Activated naive CD4-positive, alpha-beta T cell treated with Interleukin-2 at 50 U/mL for 16 hours (primary cell): ENCODE measurements at regions not wholly inside any gene's neighbourhood (a gene's known extent, or its start where the extent isn't known, plus 50 kb on each side); places are given as distances from the start of the nearest gene placed in this dataset.
A peak's percentile ranks its signal among the peaks of the same experiment; 100 is the strongest.
"Not testable (repeated sequence)": the region's sequence is repeated elsewhere in the genome, so short reads cannot be mapped to it uniquely, and the experiment has no call there.

Experiments
- DNase-seq: peaks from one replicate; pipeline ENCODE4 v3.0.0-alpha.2; 2020

DNA sequence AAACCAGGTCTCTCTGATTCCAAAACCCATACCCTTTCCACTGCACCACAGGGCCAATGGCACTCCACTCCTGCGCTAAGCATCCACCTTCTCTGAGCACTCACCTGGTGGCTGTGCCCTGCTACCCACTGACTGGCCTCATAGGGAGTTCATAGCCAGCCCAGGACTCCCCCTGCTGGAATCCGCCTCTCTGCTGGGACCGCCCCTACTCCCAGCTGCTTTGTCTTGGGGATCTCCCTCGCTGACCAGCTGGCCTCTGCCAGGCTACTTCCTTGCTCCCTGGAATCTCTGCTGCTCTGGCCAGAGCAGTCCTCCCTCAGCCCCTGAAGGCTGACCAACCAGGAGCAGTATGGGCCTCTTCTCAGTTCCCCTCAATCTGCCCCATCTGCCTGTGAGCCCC lies 129.7 kb downstream of the FAXC start:
- DNase-seq = no peak

DNA sequence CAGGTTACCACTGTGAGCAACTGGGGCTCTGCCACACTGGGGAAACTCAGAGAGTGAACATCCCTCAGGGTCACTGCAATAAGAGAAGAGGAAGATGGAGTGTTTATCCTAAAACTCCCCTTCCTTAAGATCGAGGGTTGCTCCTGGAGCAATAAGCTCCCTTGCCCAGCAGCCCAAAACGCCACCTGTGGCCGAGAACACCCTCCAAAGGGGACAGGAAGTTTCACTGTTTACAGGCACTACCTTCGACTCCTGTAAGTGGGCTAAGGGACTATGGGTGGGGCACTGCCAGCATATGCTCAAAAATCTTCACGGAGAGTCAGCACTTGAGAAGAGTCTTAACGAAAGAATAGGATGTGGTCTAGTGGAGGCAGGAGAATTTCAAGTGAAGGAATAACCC lies 132.5 kb downstream of the FAXC start:
- no peak for DNase-seq

DNA sequence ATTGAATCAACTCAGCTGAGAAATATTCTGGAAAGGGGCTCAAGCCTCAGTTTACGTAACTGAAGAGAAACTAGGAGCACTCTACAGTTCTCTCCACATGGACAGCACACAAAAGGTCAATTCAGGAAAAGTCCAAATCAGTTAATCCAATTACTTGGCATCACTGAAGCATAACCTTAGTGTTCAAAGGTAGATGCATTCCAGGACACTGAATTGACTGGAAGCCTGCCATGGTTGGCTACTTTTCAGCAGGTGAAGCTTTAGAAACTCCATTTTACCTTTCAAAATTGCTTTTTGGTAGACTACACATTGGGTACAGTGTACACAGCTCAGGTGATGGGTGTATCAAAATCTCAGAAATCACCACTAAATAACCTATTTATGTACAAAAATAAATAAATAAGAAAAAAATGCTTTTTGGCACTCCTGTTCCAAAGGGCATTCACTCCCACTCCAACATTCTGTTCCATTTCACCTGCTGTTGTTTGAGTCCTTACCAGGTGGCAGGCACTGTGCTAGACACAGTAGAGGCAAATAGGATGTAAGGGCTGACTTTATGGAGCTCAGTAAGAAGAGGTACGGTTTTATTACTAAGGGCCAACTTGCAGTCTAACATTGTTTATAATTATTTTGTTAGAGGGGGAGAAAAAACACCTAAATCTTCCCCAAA lies 153.4 kb downstream of the FAXC start:
- DNase-seq = no peak

DNA sequence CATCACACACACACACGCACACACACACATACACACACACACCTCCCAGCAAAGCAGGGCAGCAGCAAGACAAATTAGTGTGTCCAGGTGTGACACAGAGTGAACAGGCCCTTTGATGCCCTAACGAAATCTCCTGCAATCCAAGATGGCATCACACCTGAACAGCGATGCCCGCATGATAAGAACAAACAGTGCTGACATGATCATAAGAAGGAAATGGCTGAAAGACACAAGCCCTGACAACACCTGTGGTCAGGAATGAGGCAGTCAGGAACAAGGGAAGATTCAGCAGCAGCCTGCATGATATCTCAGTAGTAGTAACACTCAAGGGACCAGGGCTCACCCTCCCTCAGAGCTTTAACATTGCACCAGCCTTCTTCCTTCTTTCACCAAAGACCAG lies 156.9 kb downstream of the FAXC start:
- DNase-seq = no peak

DNA sequence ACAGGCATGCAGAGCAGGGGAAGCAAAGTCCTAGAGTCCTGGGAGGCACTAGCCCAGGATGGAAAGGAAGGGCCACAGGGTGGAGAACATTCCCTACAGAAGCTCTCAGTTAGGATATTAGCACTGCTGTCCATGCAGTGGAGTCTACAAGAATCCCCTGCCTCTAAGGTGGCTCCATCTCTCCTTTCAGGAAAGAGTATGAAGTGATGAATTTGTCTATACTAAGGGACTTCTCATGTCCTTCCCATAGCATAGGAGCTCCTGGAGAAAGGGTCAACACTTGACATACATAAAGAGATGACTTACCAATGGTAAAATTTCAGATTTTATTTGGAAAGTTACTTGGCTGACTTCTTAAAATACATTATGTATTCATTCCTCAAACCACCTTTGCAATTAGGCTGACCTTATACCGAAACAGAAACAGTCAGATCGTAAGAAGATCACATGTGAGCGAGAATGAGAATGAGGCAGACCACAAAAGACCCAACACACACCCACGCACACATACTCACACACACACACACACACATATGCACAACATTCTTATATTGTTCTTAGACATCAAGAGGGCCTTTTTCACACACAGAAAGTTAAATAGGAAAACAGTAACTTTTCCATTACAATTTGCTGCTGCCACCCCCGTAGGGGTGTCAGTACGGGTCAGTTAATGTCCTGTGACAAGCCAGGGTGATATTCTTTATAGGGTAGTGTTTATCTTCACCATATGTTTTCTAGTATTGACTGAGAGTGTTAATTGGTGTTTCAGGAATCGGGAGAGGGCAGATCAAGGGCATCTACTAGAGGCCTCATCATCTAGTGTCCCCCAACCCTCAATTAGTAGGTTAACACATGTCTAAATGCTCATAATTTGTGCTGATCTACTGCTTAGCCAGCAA lies 159.4 kb downstream of the FAXC start:
- DNase-seq = peak; percentile 18

DNA sequence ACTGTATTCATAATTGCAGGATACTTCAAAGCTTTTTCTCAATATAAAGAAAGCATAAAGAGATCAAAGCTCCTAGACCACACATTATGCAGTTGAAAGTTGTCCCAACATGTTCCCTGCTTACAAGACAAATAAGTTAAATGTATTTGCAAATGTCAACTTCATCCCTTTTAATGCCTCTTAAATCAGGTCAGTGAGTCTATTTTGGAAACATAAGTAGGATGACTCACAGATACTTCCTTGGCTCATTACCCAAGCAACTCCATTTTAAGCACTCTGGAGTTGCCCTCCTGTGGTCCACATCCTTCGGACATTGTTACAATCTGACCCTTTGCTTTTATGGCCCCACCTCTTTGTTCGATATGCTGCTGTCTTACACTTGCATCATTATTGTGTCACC lies 162.0 kb downstream of the FAXC start:
- DNase-seq = no peak

DNA sequence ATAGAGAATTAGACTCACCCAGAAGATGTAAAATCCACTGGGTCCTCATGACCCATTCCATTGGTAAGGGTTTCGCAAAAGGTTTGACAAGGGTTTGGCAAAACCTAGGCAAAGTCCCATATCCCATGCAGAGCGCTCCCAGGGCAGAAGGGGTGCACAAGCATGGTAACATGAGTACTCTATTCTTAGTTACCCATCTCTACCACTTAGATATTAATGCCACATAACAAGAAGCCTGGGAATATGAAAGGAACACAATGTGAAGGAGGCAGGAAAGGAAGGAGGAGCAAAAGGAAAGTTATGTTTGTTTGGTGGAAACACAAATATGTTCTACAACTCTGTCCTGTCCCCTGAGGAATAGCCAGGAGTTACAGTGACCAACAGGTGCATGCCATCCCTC lies 163.1 kb downstream of the FAXC start:
- no peak for DNase-seq

DNA sequence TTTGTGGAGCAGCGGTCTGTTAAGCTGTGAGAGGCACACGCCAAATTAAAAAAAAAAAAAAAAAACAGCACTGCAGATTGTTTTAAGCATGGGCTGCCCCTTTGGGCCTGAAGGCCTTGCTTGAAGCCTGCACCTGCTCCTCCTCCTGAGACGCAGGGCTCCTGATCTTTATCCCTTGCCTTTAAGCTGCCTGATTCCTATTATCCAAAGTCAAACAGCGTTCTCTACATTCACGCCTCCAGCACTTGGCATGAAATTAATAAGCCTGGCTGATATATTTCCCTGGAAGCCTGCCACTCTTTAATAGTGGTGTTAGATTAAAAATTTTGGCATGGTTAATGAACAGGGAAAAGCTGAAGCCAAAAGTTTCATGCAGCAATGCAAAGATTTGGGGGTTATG lies 163.9 kb downstream of the FAXC start:
- DNase-seq = no peak

DNA sequence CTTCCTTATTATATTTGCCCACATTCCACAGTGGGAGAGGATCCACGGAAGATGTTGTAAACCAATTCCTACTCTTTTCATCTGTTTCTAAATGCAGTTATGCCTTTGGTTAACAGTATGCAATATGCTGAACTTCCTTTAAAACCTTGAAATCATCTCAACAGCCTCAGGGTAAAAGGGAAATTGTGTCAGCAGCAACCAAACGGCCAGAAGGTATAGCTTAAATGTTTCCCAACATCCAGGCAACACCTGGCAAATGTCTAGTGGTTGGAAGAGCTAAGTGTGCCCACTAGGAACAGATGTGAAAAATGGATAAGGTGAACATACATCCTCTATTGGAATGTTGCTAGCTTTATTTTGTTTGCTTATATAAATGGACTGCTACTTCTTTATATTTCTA lies 164.8 kb downstream of the FAXC start:
- DNase-seq = no peak

DNA sequence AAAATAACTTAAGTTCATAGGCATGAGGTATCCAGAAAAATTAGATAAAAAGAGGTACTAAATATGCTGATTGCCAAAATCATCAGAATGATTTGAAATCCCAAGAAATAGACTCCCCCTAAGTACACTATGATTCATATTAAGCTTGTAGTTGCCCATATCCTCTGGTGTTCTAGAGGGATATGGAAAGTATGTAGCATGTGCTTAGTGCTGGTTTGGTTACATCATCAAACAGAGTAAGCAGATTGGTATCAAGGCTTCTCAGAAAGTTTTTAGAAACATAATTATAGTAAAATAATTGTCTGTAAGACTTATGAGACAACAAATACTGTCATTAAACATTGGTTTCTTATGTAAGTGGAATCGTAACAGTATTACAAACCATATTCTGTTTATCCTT lies 166.4 kb downstream of the FAXC start:
- no peak for DNase-seq

DNA sequence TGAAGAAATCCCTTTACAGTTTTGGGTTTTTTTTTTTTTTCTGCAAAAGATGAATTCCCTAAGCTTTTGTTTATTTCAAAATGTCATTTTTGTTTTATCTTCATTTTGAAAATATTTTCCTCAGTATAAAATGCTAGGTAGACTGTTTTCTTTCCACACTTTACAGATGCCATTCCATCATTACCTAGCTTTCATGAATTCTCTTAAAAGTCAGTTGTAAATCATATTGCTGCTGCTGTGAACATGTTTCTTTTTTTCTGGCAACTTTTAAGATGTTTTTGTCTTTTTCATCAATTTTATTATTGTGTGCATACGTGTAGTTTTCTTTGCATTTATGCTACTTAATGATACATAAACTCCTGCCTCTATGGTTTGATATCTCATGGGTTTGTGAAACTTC lies 168.3 kb downstream of the FAXC start:
- DNase-seq = no peak

DNA sequence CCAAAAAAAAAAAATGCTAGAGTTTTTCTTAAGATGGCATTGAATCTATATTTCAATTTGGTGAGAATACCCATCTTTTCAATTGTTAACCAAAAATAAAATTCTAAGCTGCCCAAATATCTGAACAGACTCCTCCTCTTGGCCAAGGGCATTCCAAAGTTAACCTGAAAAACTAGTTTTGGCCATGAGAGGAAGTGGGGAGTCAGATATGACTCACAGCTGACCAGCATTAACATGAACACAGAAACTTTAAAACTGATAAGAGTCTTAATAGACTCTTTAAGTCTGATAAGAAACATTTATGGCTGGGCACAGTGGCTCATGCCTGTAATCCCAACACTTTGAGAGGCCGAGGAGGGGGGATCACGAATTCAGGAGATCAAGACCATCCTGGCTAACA lies 171.3 kb downstream of the FAXC start:
- no peak for DNase-seq

DNA sequence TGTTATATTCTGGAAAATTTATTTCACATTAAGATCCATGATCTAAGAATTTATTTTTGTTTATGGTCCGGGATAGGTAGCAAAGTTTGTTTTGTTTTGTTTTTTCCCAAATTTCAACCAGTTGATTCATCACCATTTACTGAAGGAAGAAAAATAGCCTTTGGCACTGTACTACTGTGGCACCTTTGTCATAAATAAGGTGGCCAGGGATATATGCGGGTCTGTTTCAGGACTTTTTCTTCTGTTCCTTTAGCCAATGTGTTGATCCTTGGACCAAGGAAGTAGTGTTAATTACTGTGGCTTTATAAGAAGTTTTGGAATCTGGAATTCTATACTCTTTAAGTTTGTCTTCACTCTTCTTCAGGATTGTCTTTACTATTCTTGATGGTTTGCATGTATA lies 171.7 kb downstream of the FAXC start:
- DNase-seq = no peak

DNA sequence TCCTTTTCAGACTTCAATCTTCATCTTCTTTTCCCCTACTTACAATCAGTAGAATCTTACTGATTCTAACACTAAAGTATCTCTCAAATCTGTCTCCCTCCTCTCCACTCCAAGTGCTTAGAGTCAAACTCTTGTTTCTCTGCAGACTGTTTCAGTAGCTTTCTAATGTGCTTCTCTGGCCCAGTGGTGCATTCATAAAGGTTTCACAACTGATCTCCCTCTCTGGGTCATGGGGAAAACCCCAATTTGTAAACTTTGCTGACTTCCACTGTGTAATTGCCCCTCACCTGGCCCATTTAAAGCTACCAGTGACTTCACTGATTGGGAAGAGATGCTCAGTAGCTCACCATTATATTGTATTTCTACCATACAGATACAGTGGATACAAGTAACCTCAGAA lies 183.6 kb downstream of the FAXC start:
- no peak for DNase-seq

DNA sequence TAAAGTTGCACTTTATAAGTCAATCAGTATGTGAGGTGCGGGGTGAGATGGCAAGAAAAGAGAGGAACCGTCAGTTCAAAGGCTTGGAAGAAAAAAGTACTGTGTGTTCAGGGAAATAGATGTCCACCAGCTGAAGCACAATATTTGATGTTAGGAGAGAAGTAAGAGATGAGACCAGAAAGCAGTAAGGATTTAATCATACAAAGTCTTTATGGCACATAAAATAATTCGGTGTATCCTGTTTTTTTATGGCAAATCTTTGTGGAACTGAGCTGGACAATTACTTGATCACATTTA lies 197.2 kb downstream of the FAXC start:
- DNase-seq = no peak

DNA sequence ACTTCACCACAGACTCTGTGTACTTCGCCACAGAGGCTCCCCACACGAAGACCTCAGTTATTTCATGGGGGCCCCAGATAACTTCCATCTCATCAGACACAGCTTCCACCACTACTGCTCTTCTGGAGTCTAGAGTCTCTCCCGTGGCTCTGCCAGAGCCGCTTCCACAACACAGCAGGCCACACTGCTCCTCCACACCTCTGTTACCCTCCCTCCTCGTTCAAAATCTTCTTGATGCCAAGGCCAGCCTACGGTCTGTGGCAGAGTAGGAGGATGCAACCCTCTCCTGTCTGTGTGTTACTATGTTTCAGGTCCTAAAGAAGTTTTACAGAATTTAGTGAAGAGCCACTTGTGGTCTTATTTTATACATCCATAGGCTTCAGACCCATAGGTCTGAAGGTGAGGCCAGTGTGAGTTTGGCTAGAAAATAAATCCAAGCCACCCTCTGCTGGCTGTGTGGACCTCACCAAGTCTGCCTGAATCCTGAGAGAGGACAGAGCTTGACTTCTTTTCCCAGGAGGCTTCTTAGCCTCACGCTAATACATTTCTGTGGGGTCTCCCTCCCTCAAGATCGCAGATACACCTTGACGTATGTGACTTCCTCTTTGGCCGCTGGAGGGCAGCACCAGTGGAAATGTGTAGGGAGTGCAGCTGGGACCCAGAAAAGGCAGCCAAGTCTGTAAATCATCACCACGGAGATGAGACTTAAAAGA lies 197.7 kb downstream of the FAXC start:
- peak; percentile 28 for DNase-seq

DNA sequence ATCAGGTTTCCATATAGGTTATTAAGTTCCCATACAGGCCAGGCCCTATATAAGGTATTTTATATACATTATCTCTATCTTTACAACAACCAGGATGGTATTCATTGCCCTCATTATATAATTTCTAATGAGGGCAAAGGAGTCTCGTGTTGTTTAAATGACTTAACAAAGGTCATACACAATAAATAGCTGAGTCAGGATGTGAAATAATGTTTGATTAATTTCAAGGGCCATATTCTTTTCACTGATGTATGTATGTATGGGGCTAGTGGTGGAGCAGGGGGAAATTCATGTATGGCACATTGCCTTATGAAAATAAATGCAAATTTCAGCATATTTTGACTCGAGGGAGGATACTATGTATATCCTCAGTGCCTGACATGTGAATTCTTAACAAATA lies 200.7 kb downstream of the FAXC start:
- no peak for DNase-seq

DNA sequence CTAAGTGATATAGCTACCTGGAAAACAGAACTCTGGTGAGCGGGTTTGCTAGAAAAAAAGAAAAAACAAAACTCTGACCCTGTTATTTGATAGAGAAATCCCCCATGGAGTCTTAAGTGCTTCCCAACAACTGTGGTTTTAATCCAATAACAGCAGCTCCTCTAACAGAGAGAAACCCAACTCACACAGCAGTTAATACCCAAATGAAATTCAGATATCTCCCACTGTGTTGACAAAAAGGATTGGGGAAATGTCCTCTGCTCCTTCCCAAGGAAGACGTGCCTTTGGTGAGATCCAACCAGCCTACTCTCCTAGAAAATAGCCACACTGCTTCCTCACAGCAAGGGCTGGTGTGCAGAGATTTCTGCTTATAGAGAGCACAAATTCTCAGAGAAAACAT lies 200.4 kb upstream of the FBXL4 start:
- no peak for DNase-seq

DNA sequence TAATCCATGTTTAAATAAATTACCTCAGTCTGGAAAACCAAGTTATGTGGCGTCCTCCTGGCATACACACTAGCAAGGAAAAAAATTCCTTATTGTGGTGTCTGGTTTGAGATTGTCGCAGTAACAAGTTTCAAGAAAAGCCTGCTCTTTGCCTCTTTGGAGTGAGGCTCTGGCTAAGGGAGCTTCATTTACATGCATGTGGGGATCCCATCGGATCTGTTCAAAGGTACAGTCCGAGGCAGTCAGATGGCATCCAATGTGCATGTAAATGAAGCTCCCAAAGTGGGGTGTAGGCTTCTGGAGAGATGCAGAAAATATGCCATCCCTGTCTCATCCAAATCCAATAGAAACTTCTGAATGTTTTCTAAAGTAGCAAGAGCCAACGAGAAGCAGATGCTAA lies 199.5 kb upstream of the FBXL4 start:
- DNase-seq = no peak

DNA sequence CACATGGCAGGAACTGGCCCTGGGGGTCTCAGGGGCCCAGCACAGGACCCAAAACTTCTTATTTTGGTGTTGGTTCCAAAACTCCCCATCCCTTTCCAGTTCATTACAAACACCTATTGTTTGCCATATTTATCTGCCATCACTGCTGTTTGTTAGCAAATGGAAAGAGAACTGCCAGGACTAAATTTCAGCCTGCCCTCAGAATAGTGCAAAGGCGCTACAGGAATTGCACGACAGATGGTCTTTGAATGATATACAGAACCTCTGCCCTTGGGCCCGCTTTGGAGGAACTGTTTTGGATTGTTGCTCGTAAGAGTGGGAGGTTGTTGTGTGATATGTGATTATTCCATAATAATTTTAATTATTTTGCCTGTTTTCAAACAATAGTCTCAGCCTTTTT lies 199.0 kb upstream of the FBXL4 start:
- DNase-seq = no peak

DNA sequence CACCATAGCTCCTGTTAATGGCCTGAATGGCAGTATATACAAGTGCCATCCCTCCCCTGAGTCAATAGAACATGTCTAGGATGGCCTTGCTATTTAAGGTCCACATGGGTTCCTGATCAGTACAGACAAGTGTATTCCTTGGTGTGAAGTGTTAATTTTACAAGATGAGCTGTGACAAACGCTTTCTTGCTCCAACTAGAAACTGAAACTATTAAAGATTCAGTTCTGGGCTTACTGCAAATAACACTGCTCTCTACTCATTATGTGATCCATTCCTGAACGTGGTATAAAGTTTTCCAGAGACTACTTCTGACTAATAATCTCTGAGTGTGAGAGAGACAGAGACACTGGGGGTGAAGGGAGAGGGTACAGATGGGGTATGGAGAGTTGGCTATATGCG lies 198.0 kb upstream of the FBXL4 start:
- DNase-seq = no peak

DNA sequence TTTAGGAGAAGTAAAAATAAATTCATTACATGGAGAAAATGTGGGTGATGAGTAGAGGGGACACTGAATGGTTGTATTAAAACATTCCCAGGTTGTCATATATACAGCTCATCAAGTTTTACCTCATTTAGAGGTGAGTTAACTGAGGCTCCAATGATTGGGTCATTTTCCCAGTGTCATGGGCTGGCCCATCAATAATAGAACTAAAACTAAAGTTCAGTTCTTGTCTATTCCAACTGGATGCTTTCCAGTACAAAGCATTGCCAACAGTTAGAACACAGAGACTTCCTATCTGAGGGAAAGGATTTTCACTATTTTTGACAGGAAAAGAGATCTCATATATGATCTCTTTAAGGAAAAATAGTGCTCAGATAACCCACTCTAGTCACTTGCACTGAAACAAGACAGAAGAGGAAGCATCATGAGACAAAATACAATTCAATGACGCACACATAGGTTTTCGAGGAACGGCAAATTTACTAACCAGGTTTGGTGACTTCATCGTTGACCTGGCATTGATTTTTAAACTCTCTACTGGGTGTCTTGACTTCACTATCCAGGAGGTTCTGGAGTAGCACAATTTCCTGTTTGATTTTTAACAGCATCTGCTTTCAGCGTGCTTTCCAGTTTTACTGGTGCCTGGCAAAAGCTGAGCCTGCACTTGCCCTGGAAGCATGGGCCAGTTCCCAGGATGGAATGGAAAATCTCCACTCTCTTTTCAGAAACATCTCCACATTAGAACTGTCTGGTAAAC lies 195.5 kb upstream of the FBXL4 start:
- DNase-seq = no peak

DNA sequence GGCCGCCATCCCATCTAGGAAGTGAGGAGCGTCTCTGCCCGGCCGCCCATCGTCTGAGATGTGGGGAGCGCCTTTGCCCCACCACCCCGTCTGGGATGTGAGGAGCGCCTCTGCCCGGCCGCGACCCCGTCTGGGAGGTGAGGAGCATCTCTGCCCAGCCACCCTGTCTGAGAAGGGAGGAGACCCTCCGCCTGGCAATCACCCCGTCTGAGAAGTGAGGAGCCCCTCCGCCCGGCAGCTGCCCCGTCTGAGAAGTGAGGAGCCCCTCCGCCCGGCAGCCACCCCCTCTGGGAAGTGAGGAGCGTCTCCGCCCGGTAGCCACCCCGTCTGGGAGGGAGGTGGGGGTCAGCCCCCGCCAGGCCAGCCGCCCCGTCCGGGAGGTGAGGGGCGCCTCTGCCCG lies 194.2 kb upstream of the FBXL4 start:
- DNase-seq = not testable (repeated sequence)

DNA sequence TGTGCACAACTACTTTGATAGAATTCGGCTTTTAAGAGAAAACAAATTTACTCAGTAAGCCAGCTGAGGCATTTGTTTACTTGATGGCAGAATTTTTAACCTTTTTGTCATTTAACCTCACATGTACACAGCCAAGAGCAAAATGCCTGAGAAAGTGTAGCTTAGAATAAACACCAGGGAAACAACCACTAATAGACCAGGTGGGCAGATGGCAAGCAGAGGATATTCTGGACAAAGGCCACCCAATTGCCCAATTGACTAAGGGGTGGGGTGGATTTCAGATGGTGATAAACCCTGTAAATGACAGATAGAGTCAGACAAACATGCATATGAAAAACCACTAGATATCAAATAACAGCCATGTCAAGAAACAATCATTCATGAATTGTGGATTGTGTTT lies 190.7 kb upstream of the FBXL4 start:
- DNase-seq = no peak
